Heart left ventricle (tissue), 16 donors: ENCODE measurements at regions not wholly inside any gene's neighbourhood (a gene's known extent, or its start where the extent isn't known, plus 50 kb on each side); places are given as distances from the start of the nearest gene placed in this dataset.

ENCODE experiments used
- ATAC-seq, 4 donors: fragments of 200-7000 bp; cut with Tn5 transposase; one replicate each; pipeline ENCODE4 v1.9.1; 2020 to 2022; ENCODE audit warnings: moderate library complexity in 4 of 4, mild to moderate bottlenecking in 3 of 4, moderate number of reproducible peaks in 1 of 4
- DNase-seq, 5 donors: peaks; one replicate each; pipeline ENCODE4 v3.0.0-alpha.2; 2020
- H3K27ac ChIP-seq, 12 donors: fragments of 200-600 bp; sonication (generic) in 4 of 12; one replicate each; pipeline versions ENCODE4 v1.5.0 to v1.8.0; 2016 to 2022; ENCODE audit warnings: mild to moderate bottlenecking in 2 of 12
- H3K27me3 ChIP-seq, 9 donors: fragments of 200-600 bp; sonication (generic) in 2 of 9; one replicate each; pipeline versions ENCODE4 v1.5.1 to v1.8.0; 2016 to 2022; ENCODE audit warnings: mild to moderate bottlenecking in 3 of 9
- H3K36me3 ChIP-seq, 9 donors: fragments of 200-600 bp; sonication (generic) in 2 of 9; one replicate each; pipeline versions ENCODE4 v1.5.0 to v1.8.0; 2018 to 2022; ENCODE audit warnings: mild to moderate bottlenecking in 2 of 9
- H3K4me1 ChIP-seq, 12 donors: fragments of 200-600 bp; sonication (generic) in 4 of 12; one replicate each; pipeline versions ENCODE4 v1.5.0 to v1.8.0; 2016 to 2022; ENCODE audit warnings: mild to moderate bottlenecking in 3 of 12
- H3K4me3 ChIP-seq, 12 donors: fragments of 200-600 bp; sonication (generic) in 4 of 12; one replicate each; pipeline versions ENCODE4 v1.5.0 to v1.8.0; 2017 to 2022; ENCODE audit warnings: mild to moderate bottlenecking in 9 of 12, moderate library complexity in 4 of 12
- H3K9me3 ChIP-seq, 12 donors: fragments of 200-600 bp; sonication (generic) in 4 of 12; one replicate each; pipeline versions ENCODE4 v1.5.0 to v1.8.0; 2016 to 2022; ENCODE audit warnings: mild to moderate bottlenecking in 1 of 12
- CTCF ChIP-seq, 12 donors: fragments of 200-600 bp; sonication (generic) in 4 of 12; IDR thresholded peaks; one replicate each; pipeline versions ENCODE4 v1.5.0 to v1.8.0; 2018 to 2022; ENCODE audit warnings: antibody characterized with exemption in 12 of 12, mild to moderate bottlenecking in 5 of 12
- POLR2A ChIP-seq, 2 donors: fragments of 450-650 bp; IDR thresholded peaks; one replicate each; pipeline ENCODE4 v1.6.1; 2017; ENCODE audit warnings: antibody characterized with exemption in 2 of 2, mild to moderate bottlenecking in 2 of 2, moderate library complexity in 2 of 2
- WGBS, 4 donors: extraction: QIAGEN DNeasy Blood & Tissue Kit in 2 of 4; methylation state at CpG; one replicate each; pipeline versions ENCODE4 v1.1.5 to v1.1.7; 2013 to 2018; 5-methylcytosine and 5-hydroxymethylcytosine counted together
- intact Hi-C, 10 donors: fragments of 100-400 bp; cut with DNase I; formaldehyde crosslinking; loops; one replicate each; pipeline versions ENCODE4 v1.11.1 to v1.14.2; 2022
- donor health status: ischemic (EF 13 %, LVEDD 7.1; RV severe dilation, severe dysfunction).
- donor health status: healthy with polysubstance abuse.
- donor health status: DM: no; HTN: yes; CAD: no.
- donor health status: DM: no; HTN: no; CAD: no.
- donor health status: ischemic (EF 25% LVEDD 6.9; RV normal size, moderate dysfunction).
- donor health status: ischemic (EF 25% LVEDD 5.7; RV mildly dilated, moderate dysfunction).
- donor health status: healthy.
- donor health status: DM: yes; HTN: yes; CAD: no.
- donor health status: ischemic (EF 35%, LVEDD 5.7; RV mildly dilated, moderate dysfunction).
- donor health status: nonischemic (EF 11% LVEDD 7.7; RV severe dilation, severe dysfunction).
- donor health status: DM: yes; HTN: yes; CAD: no.
- donor health status: PGD.
- donor health status: ischemic (EF 29% LVEDD 5.4; RV normal size, mild dysfunction).
- donor health status: nonischemic (EF 23%, LVEDD 6.1; RV moderate dilation, normal function).

- Histone ChIP-seq H3K9me3 (peaks cover 0 to 16% (median 0%) of the 10 kb centered on the region in 12 donors), H3K27ac (no peak overlapping the region), H3K4me1 (peaks cover 0 to 11% (median 0%) of the 10 kb centered on the region in 12 donors), H3K27me3 (no peaks in the 10 kb centered on the region), H3K4me3 (no peak overlapping the region), H3K36me3 (no peaks in the 10 kb centered on the region)
- ATAC-seq (no peak), DNase-seq (no peak)
- intact Hi-C loops = no loop called here
- WGBS, 4 donors = 89 to 94% (median 90%) methylated on average over 1 of the region's 1 CpG
- no peak for TF ChIP-seq CTCF (IDR thresholded peaks at IDR 0.05)
- TF ChIP-seq POLR2A (IDR thresholded peaks at IDR 0.05) = no peak
Observed at GRCh38 chr13:73278186-73278585, 219.4 kb downstream of the KLF5 start.

- TF ChIP-seq POLR2A (IDR thresholded peaks at IDR 0.05) = no peak
- TF ChIP-seq CTCF (IDR thresholded peaks at IDR 0.05) = no peak
- no peak overlapping the region for H3K4me3 ChIP-seq
- intact Hi-C loops = no loop called here
- H3K27me3 ChIP-seq = no peaks in the 10 kb centered on the region
- H3K4me1 ChIP-seq = peaks cover 0 to 15% (median 0%) of the 10 kb centered on the region in 12 donors
- WGBS, 4 donors = 84 to 87% (median 85%) methylated on average over 3 of the region's 3 CpGs
- H3K9me3 ChIP-seq = peaks cover 0 to 16% (median 0%) of the 10 kb centered on the region in 12 donors
- H3K36me3 ChIP-seq = no peaks in the 10 kb centered on the region
- DNase-seq (no peak), ATAC-seq (no peak)
- no peak overlapping the region for H3K27ac ChIP-seq
Observed at GRCh38 chr13:73275163-73275562, 216.4 kb downstream of the KLF5 start.

- H3K27ac ChIP-seq = no peak overlapping the region
- DNase-seq (no peak), ATAC-seq (no peak)
- no peak overlapping the region for H3K4me3 ChIP-seq
- H3K9me3 ChIP-seq = peaks cover 0 to 18% (median 0%) of the 10 kb centered on the region in 12 donors
- no peaks in the 10 kb centered on the region for H3K36me3 ChIP-seq
- H3K4me1 ChIP-seq = peaks cover 0 to 15% (median 0%) of the 10 kb centered on the region in 12 donors
- no peaks in the 10 kb centered on the region for H3K27me3 ChIP-seq
- intact Hi-C loops = no loop called here
- no peak for TF ChIP-seq CTCF (IDR thresholded peaks at IDR 0.05)
- TF ChIP-seq POLR2A (IDR thresholded peaks at IDR 0.05) = no peak
- 34 to 51% (median 44%) methylated on average over 2 of the region's 2 CpGs for WGBS, 4 donors
Observed at GRCh38 chr13:73274147-73274546, 215.3 kb downstream of the KLF5 start.

- Histone ChIP-seq H3K27me3 (no peaks in the 10 kb centered on the region), H3K27ac (no peak overlapping the region), H3K9me3 (peaks cover 0 to 18% (median 0%) of the 10 kb centered on the region in 12 donors), H3K36me3 (no peaks in the 10 kb centered on the region), H3K4me3 (no peak overlapping the region), H3K4me1 (peaks cover 0 to 15% (median 0%) of the 10 kb centered on the region in 12 donors)
- DNase-seq = no peak
- TF ChIP-seq POLR2A (IDR thresholded peaks at IDR 0.05) = no peak
- no peak for TF ChIP-seq CTCF (IDR thresholded peaks at IDR 0.05)
- intact Hi-C loops = no loop called here
- WGBS, 4 donors = 45 to 51% (median 48%) methylated on average over 5 of the region's 5 CpGs
- peak in 1 of 4 donors; percentile 39 for ATAC-seq
Observed at GRCh38 chr13:73273745-73274144, 214.9 kb downstream of the KLF5 start.
